WTC11 (cell line): ENCODE measurements at regions not wholly inside any gene's neighbourhood (a gene's known extent, or its start where the extent isn't known, plus 50 kb on each side); places are given as distances from the start of the nearest gene placed in this dataset.

Experiments used
- ATAC-seq: fragments of 200-7000 bp; cut with Tn5 transposase; 2 replicates; pipeline ENCODE4 v1.10.0; 2021; ENCODE audit warnings: mild to moderate bottlenecking, moderate library complexity
- CTCF ChIA-PET: fragments of 300-600 bp; sonication (Branson Sonifier 250); formaldehyde crosslinking; loops from one replicate; lab custom pipeline; 2021; ENCODE audit warnings: antibody characterized with exemption; lab: Charles Lee
- POLR2A ChIA-PET: fragments of 350-600 bp; sonication (Branson Sonifier 250); formaldehyde crosslinking; loops from one replicate; lab custom pipeline; 2021; ENCODE audit warnings: antibody characterized with exemption; lab: Charles Lee
- DNase-seq: peaks from one replicate; pipeline ENCODE4 v3.0.0; 2021; ENCODE audit warnings: low spot score
- H3K27ac Mint-ChIP-seq: 2 replicates; pipeline ENCODE4 v1.8.0; 2021; ENCODE audit warnings: mixed read lengths
- H3K27me3 Mint-ChIP-seq: 2 replicates; pipeline ENCODE4 v1.8.0; 2021; ENCODE audit warnings: low read depth, mild to moderate bottlenecking, moderate library complexity, mixed read lengths
- H3K36me3 Mint-ChIP-seq: 2 replicates; pipeline ENCODE4 v1.8.0; 2021; ENCODE audit warnings: mixed read lengths
- H3K4me1 Mint-ChIP-seq: 2 replicates; pipeline ENCODE4 v1.8.0; 2022; ENCODE audit warnings: mixed read lengths
- H3K4me3 Mint-ChIP-seq: 2 replicates; pipeline ENCODE4 v1.8.0; 2021; ENCODE audit warnings: mild to moderate bottlenecking, moderate library complexity, mixed read lengths
- H3K9me3 Mint-ChIP-seq: 2 replicates; pipeline ENCODE4 v1.8.0; 2021; ENCODE audit warnings: mixed read lengths
- CBFB ChIP-seq: sonication (generic); formaldehyde crosslinking; IDR thresholded peaks from 2 replicates; pipeline ENCODE4 v1.8.1; 2022; ENCODE audit warnings: mild to moderate bottlenecking, low read depth, missing genetic modification reagents
- E2F1 ChIP-seq: sonication (generic); formaldehyde crosslinking; IDR thresholded peaks from 2 replicates; pipeline ENCODE4 v1.8.0; 2022; ENCODE audit warnings: mild to moderate bottlenecking, missing genetic modification reagents
- E2F4 ChIP-seq: sonication (generic); formaldehyde crosslinking; IDR thresholded peaks from 2 replicates; pipeline ENCODE4 v1.8.1; 2022; ENCODE audit warnings: low read depth, mild to moderate bottlenecking, moderate library complexity, missing genetic modification reagents, borderline replicate concordance
- ELF4 ChIP-seq: sonication (generic); formaldehyde crosslinking; IDR thresholded peaks from 2 replicates; pipeline ENCODE4 v1.8.1; 2022; ENCODE audit warnings: low read depth, mild to moderate bottlenecking, moderate library complexity, missing genetic modification reagents
- ERG ChIP-seq: fragments of 250-450 bp; sonication (Bioruptor Pico); IDR thresholded peaks from 2 replicates; pipeline ENCODE4 v1.8.0; 2021; ENCODE audit warnings: mild to moderate bottlenecking
- FOXK1 ChIP-seq: sonication (generic); formaldehyde crosslinking; IDR thresholded peaks from 2 replicates; pipeline ENCODE4 v1.8.0; 2022; ENCODE audit warnings: mild to moderate bottlenecking, moderate library complexity, missing genetic modification reagents
- FOXP1 ChIP-seq: sonication (generic); formaldehyde crosslinking; IDR thresholded peaks from 2 replicates; pipeline ENCODE4 v1.8.0; 2022; ENCODE audit warnings: missing genetic modification reagents, mild to moderate bottlenecking, moderate library complexity, borderline replicate concordance
- GTF2I ChIP-seq: fragments of 250-450 bp; sonication (Bioruptor Pico); conservative IDR thresholded peaks from 2 replicates; pipeline ENCODE4 v1.4.0; 2021; ENCODE audit warnings: mild to moderate bottlenecking
- IRF1 ChIP-seq: sonication (generic); formaldehyde crosslinking; IDR thresholded peaks from 2 replicates; pipeline ENCODE4 v1.8.0; 2023; ENCODE audit warnings: missing genetic modification reagents
- JUN ChIP-seq: sonication (generic); formaldehyde crosslinking; IDR thresholded peaks from 2 replicates; pipeline ENCODE4 v1.8.0; 2023; ENCODE audit warnings: mild to moderate bottlenecking, missing genetic modification reagents
- NFYB ChIP-seq: sonication (generic); formaldehyde crosslinking; conservative IDR thresholded peaks from 2 replicates; pipeline ENCODE4 v1.8.0; 2022; ENCODE audit warnings: low read depth, missing genetic modification reagents
- NR1H2 ChIP-seq: sonication (generic); formaldehyde crosslinking; IDR thresholded peaks from 2 replicates; pipeline ENCODE4 v1.9.0; 2021; ENCODE audit warnings: mild to moderate bottlenecking, moderate library complexity, missing genetic modification reagents
- TEAD4 ChIP-seq: sonication (generic); formaldehyde crosslinking; IDR thresholded peaks from 2 replicates; pipeline ENCODE4 v1.8.0; 2022; ENCODE audit warnings: mild to moderate bottlenecking, missing genetic modification reagents
- TP53 ChIP-seq: sonication (generic); formaldehyde crosslinking; IDR thresholded peaks from 2 replicates; pipeline ENCODE4 v1.8.1; 2023; ENCODE audit warnings: mild to moderate bottlenecking, missing genetic modification reagents
- ZMAT4 ChIP-seq: fragments of 250-450 bp; sonication (Bioruptor Pico); IDR thresholded peaks from 2 replicates; pipeline ENCODE4 v1.9.0; 2021; ENCODE audit warnings: mild to moderate bottlenecking
- ZNF512 ChIP-seq: sonication (generic); formaldehyde crosslinking; IDR thresholded peaks from 2 replicates; pipeline ENCODE4 v1.8.1; 2022; ENCODE audit warnings: missing genetic modification reagents, borderline replicate concordance
- TF ChIP-seq, protein P1 (sequence below): sonication (generic); formaldehyde crosslinking; IDR thresholded peaks from 2 replicates; pipeline ENCODE4 v1.8.0; 2022; ENCODE audit warnings: mild to moderate bottlenecking, missing genetic modification reagents
- TF ChIP-seq, protein P2 (sequence below): sonication (generic); formaldehyde crosslinking; conservative IDR thresholded peaks from 2 replicates; pipeline ENCODE4 v1.8.1; 2022; ENCODE audit warnings: mild to moderate bottlenecking, missing genetic modification reagents
- TF ChIP-seq, protein P3 (sequence below): sonication (generic); formaldehyde crosslinking; IDR thresholded peaks from 2 replicates; pipeline ENCODE4 v1.8.0; 2022; ENCODE audit warnings: mild to moderate bottlenecking, missing genetic modification reagents
- TF ChIP-seq, protein P4 (sequence below): sonication (generic); formaldehyde crosslinking; IDR thresholded peaks from 2 replicates; pipeline ENCODE4 v1.8.1; 2022; ENCODE audit warnings: mild to moderate bottlenecking, moderate library complexity, missing genetic modification reagents

DNA sequence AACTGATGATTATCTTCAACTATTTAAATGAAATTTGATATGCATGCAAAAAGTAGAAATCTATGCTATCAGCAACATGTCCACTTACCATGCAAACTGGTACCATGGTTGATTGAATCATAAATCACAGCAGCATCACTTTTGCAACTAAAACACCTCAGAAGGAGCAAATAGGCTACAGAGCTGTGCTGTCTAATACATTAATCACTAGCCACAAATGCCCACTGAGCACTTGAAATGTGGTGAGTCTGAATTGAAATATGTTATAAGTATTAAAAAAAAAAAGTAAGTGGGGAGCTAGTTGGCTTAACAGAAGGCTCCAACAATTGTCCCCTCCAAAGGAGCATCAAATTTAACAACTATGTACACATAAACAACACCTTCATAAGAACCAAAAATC lies 112.5 kb downstream of the FAM114A2 start:
- TF ChIP-seq FOXP1 (CRISPR knock-in tag) (no peak), TP53 (CRISPR knock-in tag) (no peak), TEAD4 (CRISPR knock-in tag) (no peak), ERG (CRISPR knock-in tag) (no peak), FOXK1 (no peak), ZNF512 (CRISPR knock-in tag) (no peak), NFYB (CRISPR knock-in tag) (no peak), E2F4 (CRISPR knock-in tag) (no peak), CBFB (CRISPR knock-in tag) (no peak), NR1H2 (CRISPR knock-in tag) (no peak), ELF4 (CRISPR knock-in tag) (no peak), GTF2I (CRISPR knock-in tag) (no peak), IRF1 (CRISPR knock-in tag) (no peak), JUN (CRISPR knock-in tag) (no peak), E2F1 (CRISPR knock-in tag) (no peak), ZMAT4 (CRISPR knock-in tag) (no peak)
- TF ChIP-seq, protein P1, sequence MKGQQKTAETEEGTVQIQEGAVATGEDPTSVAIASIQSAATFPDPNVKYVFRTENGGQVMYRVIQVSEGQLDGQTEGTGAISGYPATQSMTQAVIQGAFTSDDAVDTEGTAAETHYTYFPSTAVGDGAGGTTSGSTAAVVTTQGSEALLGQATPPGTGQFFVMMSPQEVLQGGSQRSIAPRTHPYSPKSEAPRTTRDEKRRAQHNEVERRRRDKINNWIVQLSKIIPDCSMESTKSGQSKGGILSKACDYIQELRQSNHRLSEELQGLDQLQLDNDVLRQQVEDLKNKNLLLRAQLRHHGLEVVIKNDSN (CRISPR knock-in tag): no peak
- TF ChIP-seq, protein P2, sequence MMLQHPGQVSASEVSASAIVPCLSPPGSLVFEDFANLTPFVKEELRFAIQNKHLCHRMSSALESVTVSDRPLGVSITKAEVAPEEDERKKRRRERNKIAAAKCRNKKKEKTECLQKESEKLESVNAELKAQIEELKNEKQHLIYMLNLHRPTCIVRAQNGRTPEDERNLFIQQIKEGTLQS (CRISPR knock-in tag): no peak
- TF ChIP-seq, protein P3, sequence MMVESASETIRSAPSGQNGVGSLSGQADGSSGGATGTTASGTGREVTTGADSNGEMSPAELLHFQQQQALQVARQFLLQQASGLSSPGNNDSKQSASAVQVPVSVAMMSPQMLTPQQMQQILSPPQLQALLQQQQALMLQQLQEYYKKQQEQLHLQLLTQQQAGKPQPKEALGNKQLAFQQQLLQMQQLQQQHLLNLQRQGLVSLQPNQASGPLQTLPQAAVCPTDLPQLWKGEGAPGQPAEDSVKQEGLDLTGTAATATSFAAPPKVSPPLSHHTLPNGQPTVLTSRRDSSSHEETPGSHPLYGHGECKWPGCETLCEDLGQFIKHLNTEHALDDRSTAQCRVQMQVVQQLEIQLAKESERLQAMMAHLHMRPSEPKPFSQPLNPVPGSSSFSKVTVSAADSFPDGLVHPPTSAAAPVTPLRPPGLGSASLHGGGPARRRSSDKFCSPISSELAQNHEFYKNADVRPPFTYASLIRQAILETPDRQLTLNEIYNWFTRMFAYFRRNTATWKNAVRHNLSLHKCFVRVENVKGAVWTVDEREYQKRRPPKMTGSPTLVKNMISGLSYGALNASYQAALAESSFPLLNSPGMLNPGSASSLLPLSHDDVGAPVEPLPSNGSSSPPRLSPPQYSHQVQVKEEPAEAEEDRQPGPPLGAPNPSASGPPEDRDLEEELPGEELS (CRISPR knock-in tag): no peak
- TF ChIP-seq, protein P4, sequence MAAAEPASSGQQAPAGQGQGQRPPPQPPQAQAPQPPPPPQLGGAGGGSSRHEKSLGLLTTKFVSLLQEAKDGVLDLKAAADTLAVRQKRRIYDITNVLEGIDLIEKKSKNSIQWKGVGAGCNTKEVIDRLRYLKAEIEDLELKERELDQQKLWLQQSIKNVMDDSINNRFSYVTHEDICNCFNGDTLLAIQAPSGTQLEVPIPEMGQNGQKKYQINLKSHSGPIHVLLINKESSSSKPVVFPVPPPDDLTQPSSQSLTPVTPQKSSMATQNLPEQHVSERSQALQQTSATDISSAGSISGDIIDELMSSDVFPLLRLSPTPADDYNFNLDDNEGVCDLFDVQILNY (CRISPR knock-in tag): no peak
- POLR2A ChIA-PET: no interaction called here
- peaks cover 10% of the 10 kb centered on the region for H3K9me3 Mint-ChIP-seq
- no peaks in the 10 kb centered on the region for H3K4me1 Mint-ChIP-seq
- no peak for DNase-seq
- CTCF ChIA-PET: interaction anchor here (1.5 kb wide), 1 partner anchor 39 kb away, joined by 3 read pairs; no protein-coding TSS in a partner anchor
- H3K4me3 Mint-ChIP-seq: no peak overlapping the region
- H3K27ac Mint-ChIP-seq: no peak overlapping the region
- H3K27me3 Mint-ChIP-seq: no peaks in the 10 kb centered on the region; the same call in 1 of the 2 replicates
- ATAC-seq: no peak
- peaks cover 3% of the 10 kb centered on the region; the same call in 1 of the 2 replicates for H3K36me3 Mint-ChIP-seq
